Neural cell (in vitro differentiated cells): ENCODE measurements at regions not wholly inside any gene's neighbourhood (a gene's known extent, or its start where the extent isn't known, plus 50 kb on each side); places are given as distances from the start of the nearest gene placed in this dataset.

Experiments
- H2AFZ ChIP-seq: fragments of 200-600, 300-800 bp; sonication (generic), shearing (Covaris generic); 2 replicates; pipeline ENCODE4 v1.6.0; 2014; ENCODE audit warnings: low read depth, mild to moderate bottlenecking, antibody characterized with exemption, low read length, moderate library complexity
- H3F3A ChIP-seq: fragments of 200-600 bp; shearing (Covaris generic); 2 replicates; pipeline ENCODE4 v1.6.1; 2016; ENCODE audit warnings: mild to moderate bottlenecking, moderate library complexity, mixed read lengths, antibody characterized with exemption, low read length; ENCODE audit not compliant: insufficient read depth, poor library complexity, severe bottlenecking
- H3K27ac ChIP-seq: fragments of 200-600, 300-800 bp; sonication (generic), shearing (Covaris generic); 2 replicates; pipeline ENCODE4 v1.5.1; 2014; ENCODE audit warnings: mild to moderate bottlenecking, low read length, moderate library complexity
- H3K27me3 ChIP-seq: fragments of 300-800, 200-600 bp; sonication (generic), shearing (Covaris generic); 2 replicates; pipeline ENCODE4 v1.6.0; 2014; ENCODE audit warnings: mild to moderate bottlenecking, low read depth, low read length, moderate library complexity; ENCODE audit not compliant: insufficient read depth
- H3K36me3 ChIP-seq: fragments of 300-800, 200-600 bp; sonication (generic), shearing (Covaris generic); 2 replicates; pipeline ENCODE4 v1.5.1; 2014; ENCODE audit warnings: mild to moderate bottlenecking, antibody characterized with exemption, low read length, moderate library complexity; ENCODE audit not compliant: insufficient read depth
- H3K4me2 ChIP-seq: fragments of 300-800, 200-600 bp; sonication (generic), shearing (Covaris generic); 2 replicates; pipeline ENCODE4 v1.6.0; 2014; ENCODE audit warnings: mild to moderate bottlenecking, low read length
- H3K4me3 ChIP-seq: fragments of 300-800, 200-600 bp; sonication (generic), shearing (Covaris generic); 2 replicates; pipeline ENCODE4 v1.5.1; 2014; ENCODE audit warnings: mild to moderate bottlenecking, low read length, moderate library complexity
- H3K79me2 ChIP-seq: fragments of 200-600 bp; shearing (Covaris generic); replicated peaks from 2 replicates; pipeline ENCODE4 v1.6.0; 2014; ENCODE audit warnings: mild to moderate bottlenecking, low read length, moderate library complexity; ENCODE audit not compliant: insufficient read depth
- H3K9ac ChIP-seq: fragments of 300-800, 200-600 bp; sonication (generic), shearing (Covaris generic); 2 replicates; pipeline ENCODE4 v1.6.1; 2016; ENCODE audit warnings: mild to moderate bottlenecking, low read length, mixed read lengths
- H3K9me2 ChIP-seq: fragments of 200-600 bp; shearing (Covaris generic); 2 replicates; pipeline ENCODE4 v1.6.1; 2016; ENCODE audit warnings: mild to moderate bottlenecking, low read length, mixed read lengths; ENCODE audit not compliant: insufficient read depth
- H3K9me3 ChIP-seq: fragments of 200-600, 300-800 bp; sonication (generic), shearing (Covaris generic); 2 replicates; pipeline ENCODE4 v1.6.1; 2016; ENCODE audit warnings: mild to moderate bottlenecking, mixed run types, low read length, moderate library complexity, mixed read lengths
- H4K20me1 ChIP-seq: fragments of 200-600 bp; shearing (Covaris generic); 2 replicates; pipeline ENCODE4 v1.6.1; 2016; ENCODE audit warnings: mild to moderate bottlenecking, mixed run types; ENCODE audit not compliant: insufficient read depth
- EP300 ChIP-seq: fragments of 450-650 bp; conservative IDR thresholded peaks from 2 replicates; pipeline ENCODE4 v1.6.1; 2014; ENCODE audit warnings: antibody characterized with exemption, mild to moderate bottlenecking, moderate library complexity; ENCODE audit not compliant: poor library complexity, severe bottlenecking
- EZH2 ChIP-seq: fragments of 200-600, 300-800 bp; shearing (Covaris generic), sonication (generic); IDR thresholded peaks from 2 replicates; pipeline ENCODE4 v1.6.1; 2014; ENCODE audit warnings: antibody characterized with exemption, low read length, borderline replicate concordance, mild to moderate bottlenecking; ENCODE audit not compliant: insufficient read depth, poor library complexity, severe bottlenecking
- POLR2AphosphoS5 ChIP-seq: IDR thresholded peaks from 2 replicates; pipeline ENCODE4 v1.6.1; 2012
- RAD21 ChIP-seq: fragments of 450-650 bp; conservative IDR thresholded peaks from 2 replicates; pipeline ENCODE4 v1.6.1; 2014; ENCODE audit warnings: antibody characterized with exemption, mild to moderate bottlenecking, moderate library complexity
- SMC3 ChIP-seq: fragments of 450-650 bp; conservative IDR thresholded peaks from 2 replicates; pipeline ENCODE4 v1.6.1; 2014; ENCODE audit warnings: antibody characterized with exemption, mild to moderate bottlenecking, moderate library complexity; ENCODE audit not compliant: poor library complexity
- TAF1 ChIP-seq: IDR thresholded peaks from 2 replicates; pipeline ENCODE4 v1.6.1; 2012; ENCODE audit warnings: low read depth
- TF ChIP-seq, protein P1 (sequence below): IDR thresholded peaks from 2 replicates; pipeline ENCODE4 v1.6.1; 2012; ENCODE audit warnings: borderline replicate concordance
- TF ChIP-seq, protein P2 (sequence below): fragments of 450-650 bp; IDR thresholded peaks from 2 replicates; pipeline ENCODE4 v1.5.1; 2014; ENCODE audit warnings: antibody characterized with exemption, mild to moderate bottlenecking, moderate library complexity; ENCODE audit not compliant: poor library complexity, severe bottlenecking

DNA sequence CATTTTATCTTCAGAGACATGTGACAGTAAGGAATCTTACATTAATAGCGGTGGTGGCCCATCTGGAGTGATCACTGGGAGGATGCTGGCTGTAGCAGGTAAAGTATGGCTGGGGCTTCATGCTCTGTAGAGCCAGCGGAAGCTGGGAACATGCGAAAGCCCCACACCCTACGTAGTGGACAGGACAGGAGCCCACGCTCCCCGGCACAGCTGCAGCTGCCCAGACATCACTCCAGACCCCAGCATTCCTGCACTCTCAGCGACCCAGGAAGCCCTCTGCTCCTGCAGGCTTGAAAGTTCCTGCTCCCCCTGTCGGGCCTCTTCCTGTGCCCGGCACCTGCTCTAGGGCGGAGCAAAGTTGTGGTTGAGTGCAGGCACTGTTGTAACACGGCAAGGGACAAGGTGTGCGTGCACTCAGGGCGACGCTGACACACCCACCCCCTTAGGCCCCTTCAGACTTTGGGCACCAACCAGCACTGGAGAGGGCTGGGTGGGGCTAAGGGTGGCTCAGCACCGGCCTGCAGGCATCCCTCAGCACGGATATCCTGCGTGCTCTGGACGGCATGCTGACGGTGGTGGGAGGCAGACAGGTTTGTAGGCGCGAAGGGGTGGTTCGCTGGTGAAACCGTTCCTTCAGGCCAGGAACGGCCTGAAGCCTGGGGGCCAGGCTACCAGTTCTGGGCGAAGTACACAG is 568.3 kb downstream of the FSCB start:
- Histone ChIP-seq H3K9me2 (no peaks in the 10 kb centered on the region), H3F3A (no peaks in the 10 kb centered on the region), H4K20me1 (no peaks in the 10 kb centered on the region), H3K27ac (no peak overlapping the region), H3K4me3 (no peak overlapping the region), H3K4me2 (no peak overlapping the region), H2AFZ (no peak overlapping the region), H3K9ac (no peak overlapping the region), H3K9me3 (peaks cover 5% of the 10 kb centered on the region), H3K79me2 (no peaks in the 10 kb centered on the region), H3K27me3 (no peaks in the 10 kb centered on the region), H3K36me3 (no peaks in the 10 kb centered on the region)
- TF ChIP-seq SMC3: no peak
- TF ChIP-seq EP300: no peak
- TF ChIP-seq EZH2: no peak
- TF ChIP-seq RAD21: no peak
- no peak for TF ChIP-seq POLR2AphosphoS5
- TF ChIP-seq TAF1: no peak
- TF ChIP-seq, protein P1, sequence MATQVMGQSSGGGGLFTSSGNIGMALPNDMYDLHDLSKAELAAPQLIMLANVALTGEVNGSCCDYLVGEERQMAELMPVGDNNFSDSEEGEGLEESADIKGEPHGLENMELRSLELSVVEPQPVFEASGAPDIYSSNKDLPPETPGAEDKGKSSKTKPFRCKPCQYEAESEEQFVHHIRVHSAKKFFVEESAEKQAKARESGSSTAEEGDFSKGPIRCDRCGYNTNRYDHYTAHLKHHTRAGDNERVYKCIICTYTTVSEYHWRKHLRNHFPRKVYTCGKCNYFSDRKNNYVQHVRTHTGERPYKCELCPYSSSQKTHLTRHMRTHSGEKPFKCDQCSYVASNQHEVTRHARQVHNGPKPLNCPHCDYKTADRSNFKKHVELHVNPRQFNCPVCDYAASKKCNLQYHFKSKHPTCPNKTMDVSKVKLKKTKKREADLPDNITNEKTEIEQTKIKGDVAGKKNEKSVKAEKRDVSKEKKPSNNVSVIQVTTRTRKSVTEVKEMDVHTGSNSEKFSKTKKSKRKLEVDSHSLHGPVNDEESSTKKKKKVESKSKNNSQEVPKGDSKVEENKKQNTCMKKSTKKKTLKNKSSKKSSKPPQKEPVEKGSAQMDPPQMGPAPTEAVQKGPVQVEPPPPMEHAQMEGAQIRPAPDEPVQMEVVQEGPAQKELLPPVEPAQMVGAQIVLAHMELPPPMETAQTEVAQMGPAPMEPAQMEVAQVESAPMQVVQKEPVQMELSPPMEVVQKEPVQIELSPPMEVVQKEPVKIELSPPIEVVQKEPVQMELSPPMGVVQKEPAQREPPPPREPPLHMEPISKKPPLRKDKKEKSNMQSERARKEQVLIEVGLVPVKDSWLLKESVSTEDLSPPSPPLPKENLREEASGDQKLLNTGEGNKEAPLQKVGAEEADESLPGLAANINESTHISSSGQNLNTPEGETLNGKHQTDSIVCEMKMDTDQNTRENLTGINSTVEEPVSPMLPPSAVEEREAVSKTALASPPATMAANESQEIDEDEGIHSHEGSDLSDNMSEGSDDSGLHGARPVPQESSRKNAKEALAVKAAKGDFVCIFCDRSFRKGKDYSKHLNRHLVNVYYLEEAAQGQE: no peak

DNA sequence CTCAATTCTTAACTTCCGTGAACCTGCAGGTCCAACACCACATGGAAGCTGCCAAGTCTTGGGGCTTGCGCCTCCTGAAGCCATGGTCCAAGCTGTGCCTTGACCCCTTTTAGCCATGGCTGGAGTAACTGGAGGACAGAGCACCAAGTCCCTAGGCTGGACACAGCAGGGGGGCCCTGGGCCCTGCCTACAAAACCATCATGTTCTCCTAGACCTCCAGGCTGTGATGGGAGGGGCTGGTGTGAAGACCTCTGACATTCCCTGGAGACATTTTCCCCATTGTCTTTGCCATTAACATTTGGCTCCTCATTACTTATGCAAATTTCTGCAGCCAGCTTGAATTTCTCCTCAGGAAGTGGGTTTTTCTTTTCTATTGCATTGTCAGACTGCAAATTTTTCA is 570.1 kb downstream of the FSCB start:
- H3F3A ChIP-seq: no peaks in the 10 kb centered on the region
- H3K36me3 ChIP-seq: no peaks in the 10 kb centered on the region
- H4K20me1 ChIP-seq: no peaks in the 10 kb centered on the region
- no peak overlapping the region for H2AFZ ChIP-seq
- no peak overlapping the region for H3K4me3 ChIP-seq
- no peak overlapping the region for H3K27ac ChIP-seq
- H3K4me2 ChIP-seq: no peak overlapping the region
- no peaks in the 10 kb centered on the region for H3K27me3 ChIP-seq
- H3K9me3 ChIP-seq: peaks cover 5% of the 10 kb centered on the region
- no peak overlapping the region for H3K9ac ChIP-seq
- TF ChIP-seq SMC3 (no peak), EZH2 (no peak), EP300 (no peak)
- TF ChIP-seq, protein P2, sequence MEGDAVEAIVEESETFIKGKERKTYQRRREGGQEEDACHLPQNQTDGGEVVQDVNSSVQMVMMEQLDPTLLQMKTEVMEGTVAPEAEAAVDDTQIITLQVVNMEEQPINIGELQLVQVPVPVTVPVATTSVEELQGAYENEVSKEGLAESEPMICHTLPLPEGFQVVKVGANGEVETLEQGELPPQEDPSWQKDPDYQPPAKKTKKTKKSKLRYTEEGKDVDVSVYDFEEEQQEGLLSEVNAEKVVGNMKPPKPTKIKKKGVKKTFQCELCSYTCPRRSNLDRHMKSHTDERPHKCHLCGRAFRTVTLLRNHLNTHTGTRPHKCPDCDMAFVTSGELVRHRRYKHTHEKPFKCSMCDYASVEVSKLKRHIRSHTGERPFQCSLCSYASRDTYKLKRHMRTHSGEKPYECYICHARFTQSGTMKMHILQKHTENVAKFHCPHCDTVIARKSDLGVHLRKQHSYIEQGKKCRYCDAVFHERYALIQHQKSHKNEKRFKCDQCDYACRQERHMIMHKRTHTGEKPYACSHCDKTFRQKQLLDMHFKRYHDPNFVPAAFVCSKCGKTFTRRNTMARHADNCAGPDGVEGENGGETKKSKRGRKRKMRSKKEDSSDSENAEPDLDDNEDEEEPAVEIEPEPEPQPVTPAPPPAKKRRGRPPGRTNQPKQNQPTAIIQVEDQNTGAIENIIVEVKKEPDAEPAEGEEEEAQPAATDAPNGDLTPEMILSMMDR: no peak
- H3K79me2 ChIP-seq: no peaks in the 10 kb centered on the region
- no peaks in the 10 kb centered on the region for H3K9me2 ChIP-seq
